ENCODE measurements at regions not wholly inside any gene's neighbourhood (a gene's known extent, or its start where the extent isn't known, plus 50 kb on each side); places are given as distances from the start of the nearest gene placed in this dataset.

DNA sequence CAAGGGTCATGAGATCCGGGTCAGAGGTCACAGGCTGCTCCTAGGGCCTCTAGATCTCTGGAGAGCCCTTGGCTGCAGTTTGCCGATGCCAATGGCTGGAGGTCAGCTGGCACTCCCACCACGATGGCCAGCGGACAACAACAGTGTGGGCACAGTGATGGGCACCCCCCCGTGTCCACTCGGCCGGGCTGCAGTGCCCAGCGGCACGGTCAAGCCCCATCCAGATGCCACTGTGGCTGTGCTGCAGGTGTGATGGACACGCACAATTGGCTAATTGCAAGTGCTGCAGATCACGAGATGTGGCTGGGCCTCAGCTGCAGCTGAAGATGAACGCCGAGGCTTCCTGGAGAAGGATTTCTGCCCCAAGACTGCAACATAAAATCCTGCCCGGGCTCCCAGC lies 80.7 kb downstream of the PDGFA start:
- no peak for DNase-seq (ENCODE audit: low read depth, low spot score)
- in situ Hi-C loops (cut with HindIII; ENCODE audit: low pct_unique_long_range_greater_than_20kb, low sequenced_read_pairs): no loop called here

DNA sequence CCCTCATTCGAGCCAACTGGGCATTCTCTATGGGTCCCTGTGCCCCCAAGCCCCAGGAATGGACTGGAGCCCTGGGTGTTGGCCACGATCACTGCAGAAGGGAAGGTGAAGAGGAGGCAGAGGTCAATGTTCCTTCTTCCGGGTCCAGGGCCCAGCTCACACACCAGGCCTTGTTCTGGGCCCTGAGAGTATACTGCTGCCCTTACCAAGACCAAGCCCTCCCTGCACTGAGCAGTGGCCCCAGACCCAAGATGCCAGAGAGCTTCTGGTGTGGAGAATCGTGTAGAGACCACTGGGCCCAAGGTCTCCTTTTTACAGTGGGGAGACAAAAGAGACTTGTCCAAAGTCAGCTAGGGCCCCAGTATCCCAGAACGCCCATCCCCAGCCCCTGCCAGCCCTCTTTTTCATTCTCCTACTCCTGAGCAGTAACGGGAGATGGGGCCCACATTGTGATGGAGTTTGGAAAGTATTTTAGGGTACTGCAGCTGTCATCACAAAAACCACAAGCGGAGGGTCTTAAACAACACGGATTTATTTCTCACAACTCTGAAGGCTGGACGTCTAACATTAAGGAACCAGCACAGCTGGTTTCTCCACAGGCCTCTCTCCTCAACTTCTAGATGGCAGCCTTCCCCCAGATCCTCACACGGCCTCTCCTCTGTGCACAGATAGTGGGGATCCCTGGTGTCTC lies 79.4 kb downstream of the PDGFA start:
- in situ Hi-C loops (cut with HindIII; ENCODE audit: low pct_unique_long_range_greater_than_20kb, low sequenced_read_pairs): no loop called here
- no peak for DNase-seq (ENCODE audit: low read depth, low spot score)

DNA sequence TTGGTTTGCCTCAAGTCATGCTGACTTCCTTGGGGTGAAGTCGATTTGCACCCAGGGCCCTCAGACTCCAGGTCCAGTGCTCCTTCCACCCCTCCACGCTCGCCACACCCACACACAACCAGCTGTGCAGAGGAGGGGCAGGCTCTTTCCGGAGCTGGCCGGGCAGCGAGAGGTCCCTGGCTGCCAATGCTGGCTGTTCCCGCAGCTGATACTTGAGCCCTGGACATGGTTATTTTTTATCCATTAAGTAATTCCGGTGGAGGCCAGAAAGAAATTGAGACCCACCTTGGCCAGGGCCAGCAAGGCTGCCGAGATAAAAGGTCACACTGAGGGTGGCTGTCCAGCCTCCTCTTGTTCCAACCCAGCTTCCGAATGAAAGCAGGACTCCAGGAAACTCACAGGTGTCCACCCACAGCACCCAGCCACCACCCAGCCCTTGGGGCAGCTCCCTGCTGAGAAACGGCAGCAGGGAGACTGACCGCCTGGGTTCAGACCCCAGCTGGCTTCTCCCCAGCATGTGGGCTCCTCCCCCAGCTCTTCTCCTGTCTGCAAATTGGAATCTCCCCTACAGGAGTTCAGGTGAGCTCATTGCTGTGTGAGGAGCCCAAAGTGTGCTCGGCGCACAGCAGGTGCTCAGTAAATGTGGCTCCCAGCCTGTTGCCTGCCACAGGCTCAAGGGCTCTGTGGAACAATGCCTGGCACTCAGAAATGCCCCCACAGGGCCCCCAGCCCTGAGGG lies 77.8 kb downstream of the PDGFA start:
- no peak for DNase-seq (ENCODE audit: low read depth, low spot score)
- in situ Hi-C loops (cut with HindIII; ENCODE audit: low pct_unique_long_range_greater_than_20kb, low sequenced_read_pairs): no loop called here

DNA sequence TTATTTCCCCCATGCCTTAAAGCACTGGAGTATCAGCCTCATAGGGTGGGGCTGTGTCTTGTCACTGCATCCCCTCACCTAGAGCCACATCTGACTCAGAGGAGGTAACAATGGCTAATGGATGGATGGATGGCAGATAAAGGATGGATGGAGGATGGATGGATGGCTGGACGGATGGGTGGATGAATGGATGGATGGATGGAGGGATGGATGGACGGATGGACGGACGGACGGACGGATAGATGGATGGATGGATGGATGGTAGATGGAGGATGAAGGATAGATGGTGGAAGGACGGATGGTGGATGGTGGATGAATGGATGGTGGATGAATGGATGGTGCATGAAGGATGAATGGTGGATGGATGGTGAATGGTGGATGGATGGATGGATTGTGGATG lies 77.2 kb downstream of the PDGFA start:
- in situ Hi-C loops (cut with HindIII; ENCODE audit: low pct_unique_long_range_greater_than_20kb, low sequenced_read_pairs): no loop called here
- no peak for DNase-seq (ENCODE audit: low read depth, low spot score)

DNA sequence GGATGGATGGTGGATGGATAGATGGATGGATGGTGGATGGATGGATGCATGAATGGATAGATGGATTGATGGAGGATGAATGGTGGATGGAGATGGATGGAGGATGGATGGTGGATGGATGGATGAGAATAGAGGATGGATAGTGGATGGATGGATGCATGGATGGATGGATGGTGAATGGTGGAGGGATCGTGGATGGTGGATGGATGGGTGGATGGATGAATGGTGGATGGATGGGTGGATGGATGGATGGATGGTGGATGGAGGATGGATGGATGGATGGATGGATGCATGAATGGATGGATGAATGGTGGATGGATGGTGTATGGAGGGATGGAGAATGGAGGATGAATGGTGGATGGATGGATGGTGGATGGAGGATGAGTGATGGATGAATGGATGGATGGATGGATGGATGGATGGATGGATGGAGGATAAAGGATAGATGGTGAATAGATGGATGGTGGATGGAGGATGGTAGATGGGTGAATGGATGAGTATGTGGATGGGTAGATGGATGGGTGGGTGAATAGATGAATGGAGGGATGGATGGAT lies 76.3 kb downstream of the PDGFA start:
- in situ Hi-C loops (cut with HindIII; ENCODE audit: low pct_unique_long_range_greater_than_20kb, low sequenced_read_pairs): no loop called here
- DNase-seq (ENCODE audit: low read depth, low spot score): no peak

DNA sequence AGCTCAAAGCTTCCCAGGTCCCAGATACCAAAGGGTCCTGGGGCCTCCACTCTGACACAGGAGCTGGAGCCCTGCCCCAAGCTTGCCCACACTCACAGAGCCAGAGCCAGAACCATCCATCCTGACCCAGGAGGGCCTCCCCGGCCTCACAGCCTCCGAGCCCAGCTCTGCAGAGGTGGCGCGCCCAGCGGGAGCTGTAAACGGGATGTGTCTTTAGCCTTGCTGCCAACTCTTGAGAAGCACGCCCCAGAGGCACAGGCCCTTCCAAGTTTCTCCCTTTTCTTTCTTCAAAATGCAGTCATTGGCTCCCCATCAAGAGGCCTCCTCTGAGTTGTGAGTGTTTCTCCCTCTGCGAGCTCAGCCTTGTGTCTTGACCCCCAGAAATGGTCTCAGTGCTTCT lies 75.0 kb downstream of the PDGFA start:
- in situ Hi-C loops (cut with HindIII; ENCODE audit: low pct_unique_long_range_greater_than_20kb, low sequenced_read_pairs): no loop called here
- DNase-seq (ENCODE audit: low read depth, low spot score): no peak

GRCh38 chr7:445020-445419 lies 74.6 kb downstream of the PDGFA start:
- in situ Hi-C loops (cut with HindIII; ENCODE audit: low pct_unique_long_range_greater_than_20kb, low sequenced_read_pairs): no loop called here
- DNase-seq (ENCODE audit: low read depth, low spot score): no peak

GRCh38 chr7:445563-446288 lies 73.9 kb downstream of the PDGFA start:
- no peak for DNase-seq (ENCODE audit: low read depth, low spot score)
- in situ Hi-C loops (cut with HindIII; ENCODE audit: low pct_unique_long_range_greater_than_20kb, low sequenced_read_pairs): no loop called here

- no peak for DNase-seq (ENCODE audit: low read depth, low spot score)
- in situ Hi-C loops (cut with HindIII; ENCODE audit: low pct_unique_long_range_greater_than_20kb, low sequenced_read_pairs): no loop called here
These were observed 73.2 kb downstream of the PDGFA start for GRCh38 chr7:446289-446935.
